AG09319 (cell line): ENCODE measurements at regions not wholly inside any gene's neighbourhood (a gene's known extent, or its start where the extent isn't known, plus 50 kb on each side); places are given as distances from the start of the nearest gene placed in this dataset.

Experiments
- DNase-seq: peaks from one replicate; pipeline ENCODE4 v3.0.0-alpha.2; 2010; ENCODE audit warnings: low read depth; ENCODE audit errors: extremely low read depth
- TF ChIP-seq, protein P1 (sequence below): IDR thresholded peaks from 2 replicates; pipeline ENCODE4 v1.5.1; 2011; ENCODE audit warnings: low read depth, mild to moderate bottlenecking, inconsistent platforms, low read length, moderate library complexity

DNA sequence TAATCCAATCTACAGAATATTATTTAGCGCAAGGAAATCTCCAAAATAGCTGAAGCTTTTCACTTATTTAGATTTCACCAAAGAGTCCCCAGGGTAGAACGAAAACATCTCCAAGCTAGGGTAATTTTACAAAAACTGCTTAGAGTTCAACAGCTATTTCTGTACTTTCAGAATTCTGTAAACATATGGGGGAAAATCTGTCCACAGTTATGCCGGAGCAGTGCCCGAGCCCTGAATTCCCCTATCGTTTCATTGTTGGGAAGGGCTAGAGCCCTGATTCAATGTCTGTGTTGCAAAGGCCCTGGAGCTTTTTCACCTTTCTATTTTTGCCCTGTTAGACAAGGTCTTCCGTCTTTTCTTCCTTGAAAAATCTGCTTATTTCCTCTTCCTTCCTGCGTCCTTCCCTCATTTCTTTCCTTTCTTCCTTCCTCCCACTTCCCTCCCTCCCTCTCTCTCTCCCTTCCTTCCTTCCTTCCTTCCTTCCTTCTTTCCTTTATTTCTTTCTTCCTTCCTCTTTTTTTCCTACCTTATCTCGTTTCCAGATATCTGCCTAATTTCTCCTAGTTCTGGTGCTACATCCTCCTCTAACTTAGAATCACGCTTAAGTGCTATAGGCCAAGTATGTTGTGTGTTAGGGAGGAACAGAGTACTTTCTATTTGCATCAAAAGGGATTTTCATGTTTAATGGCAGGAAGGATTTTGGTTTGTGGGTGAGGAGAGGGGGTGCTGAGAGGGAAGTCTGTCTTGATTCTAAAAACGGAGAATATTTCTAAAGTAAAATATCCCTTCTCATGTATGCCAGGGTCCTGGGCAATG lies 122.5 kb upstream of the BMP2 start:
- no peak for DNase-seq
- TF ChIP-seq, protein P1, sequence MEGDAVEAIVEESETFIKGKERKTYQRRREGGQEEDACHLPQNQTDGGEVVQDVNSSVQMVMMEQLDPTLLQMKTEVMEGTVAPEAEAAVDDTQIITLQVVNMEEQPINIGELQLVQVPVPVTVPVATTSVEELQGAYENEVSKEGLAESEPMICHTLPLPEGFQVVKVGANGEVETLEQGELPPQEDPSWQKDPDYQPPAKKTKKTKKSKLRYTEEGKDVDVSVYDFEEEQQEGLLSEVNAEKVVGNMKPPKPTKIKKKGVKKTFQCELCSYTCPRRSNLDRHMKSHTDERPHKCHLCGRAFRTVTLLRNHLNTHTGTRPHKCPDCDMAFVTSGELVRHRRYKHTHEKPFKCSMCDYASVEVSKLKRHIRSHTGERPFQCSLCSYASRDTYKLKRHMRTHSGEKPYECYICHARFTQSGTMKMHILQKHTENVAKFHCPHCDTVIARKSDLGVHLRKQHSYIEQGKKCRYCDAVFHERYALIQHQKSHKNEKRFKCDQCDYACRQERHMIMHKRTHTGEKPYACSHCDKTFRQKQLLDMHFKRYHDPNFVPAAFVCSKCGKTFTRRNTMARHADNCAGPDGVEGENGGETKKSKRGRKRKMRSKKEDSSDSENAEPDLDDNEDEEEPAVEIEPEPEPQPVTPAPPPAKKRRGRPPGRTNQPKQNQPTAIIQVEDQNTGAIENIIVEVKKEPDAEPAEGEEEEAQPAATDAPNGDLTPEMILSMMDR = no peak

DNA sequence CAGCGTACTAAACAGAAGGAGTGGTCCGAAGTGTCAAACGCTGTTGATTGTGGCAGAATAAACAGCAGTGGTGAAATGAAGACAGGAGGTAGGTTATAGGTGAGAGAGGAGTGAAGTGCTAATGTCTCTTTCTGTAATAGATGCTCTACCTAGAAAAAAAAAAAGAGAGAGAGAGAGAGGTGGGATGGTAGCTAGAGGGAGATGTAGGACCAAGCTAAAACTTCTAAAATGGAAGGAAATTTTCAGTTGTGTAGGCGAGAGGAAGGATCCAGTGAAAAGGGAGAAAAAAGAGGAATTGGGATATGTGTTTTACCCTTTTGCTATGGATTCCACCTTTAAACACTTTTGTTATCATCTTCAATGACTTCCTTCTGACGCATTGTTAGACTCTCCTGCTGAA lies 126.5 kb upstream of the BMP2 start:
- TF ChIP-seq, protein P1 = no peak
- DNase-seq = no peak

DNA sequence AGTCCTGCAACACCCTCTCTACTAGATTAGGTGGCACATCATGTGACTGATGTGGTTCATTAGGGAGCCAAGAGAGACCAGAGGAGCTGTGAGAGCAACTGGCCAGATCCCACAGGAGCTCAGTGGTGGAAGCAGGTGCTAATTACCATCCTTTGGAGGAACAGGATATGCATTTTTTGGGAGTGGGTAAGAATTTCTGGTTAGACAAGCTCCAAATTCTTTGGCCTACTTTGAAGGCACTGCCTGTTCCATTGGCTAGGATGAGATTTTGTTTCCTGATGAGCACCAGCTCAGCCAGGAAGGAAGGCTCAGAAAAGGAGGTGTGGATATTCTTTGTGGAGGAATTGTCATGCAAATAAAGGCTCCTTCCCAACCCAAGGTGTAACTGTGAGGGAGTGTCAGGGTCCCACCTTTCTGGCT lies 130.3 kb upstream of the BMP2 start:
- DNase-seq = no peak
- TF ChIP-seq, protein P1 = no peak

- DNase-seq = peak; percentile 22
- TF ChIP-seq, protein P1 = peak; percentile 56
These were observed 131.0 kb upstream of the BMP2 start for GRCh38 chr20:6636209-6637159.

DNA sequence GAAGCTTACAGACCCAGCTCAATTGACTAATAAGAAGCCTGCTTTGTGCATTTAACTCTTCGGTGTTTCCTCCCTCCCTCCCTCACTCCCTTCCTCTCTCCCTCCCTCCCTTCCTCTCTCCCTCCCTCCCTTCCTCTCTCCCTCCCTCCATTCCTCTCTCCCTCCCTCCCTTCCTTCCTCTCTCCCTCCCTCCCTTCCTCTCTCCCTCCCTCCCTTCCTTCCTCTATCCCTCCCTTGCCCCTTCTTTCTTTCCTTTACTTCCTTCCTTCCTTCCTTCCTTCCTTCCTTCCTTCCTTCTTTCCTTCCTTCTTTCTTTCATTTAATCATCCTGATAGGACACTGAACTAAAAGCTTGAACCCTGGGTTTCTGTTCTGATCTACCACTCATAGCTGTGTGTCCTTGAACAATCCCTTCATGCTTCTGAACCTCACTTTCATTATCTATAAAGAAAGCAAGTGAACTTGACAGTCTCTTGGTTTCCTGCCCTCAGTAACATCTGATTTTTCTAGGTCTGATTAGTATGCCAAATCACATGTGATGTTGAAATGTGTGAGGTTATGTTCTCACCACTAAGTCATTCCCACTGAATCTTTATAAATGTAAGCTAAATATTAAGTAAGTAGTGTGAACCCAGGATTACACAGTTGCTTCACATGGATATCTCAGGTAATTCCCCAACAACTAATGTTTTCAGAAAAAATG lies 132.3 kb upstream of the BMP2 start:
- no peak for DNase-seq

GRCh38 chr20:6632187-6632586 lies 135.3 kb upstream of the BMP2 start:
- no peak for DNase-seq
- TF ChIP-seq, protein P1 = no peak

More for the DNA sequence above, 132.3 kb upstream of the BMP2 start:
- TF ChIP-seq, protein P1 = no peak
